IMR-90 (cell line): ENCODE measurements at regions not wholly inside any gene's neighbourhood (a gene's known extent, or its start where the extent isn't known, plus 50 kb on each side); places are given as distances from the start of the nearest gene placed in this dataset.

ENCODE experiments used
- ATAC-seq: fragments of 200-7000 bp; cut with Tn5 transposase; 2 replicates; pipeline ENCODE4 v1.9.1; 2020; ENCODE audit warnings: low read depth, mild to moderate bottlenecking, moderate library complexity
- BruUV-seq: library from RNA; stranded (reverse); fragments of 400-500 nt; replicated peaks from 2 replicates; lab custom pipeline; 2021; lab: Mats Ljungman, UMichigan
- CTCF ChIA-PET: fragments of 300-600 bp; formaldehyde crosslinking; extraction: SDS; loops from one replicate; lab custom pipeline; 2021; ENCODE audit warnings: antibody characterized with exemption; lab: Yijun Ruan, JAX
- POLR2A ChIA-PET: fragments of 300-600 bp; sonication (Branson Sonifier 250); formaldehyde crosslinking; loops from one replicate; lab custom pipeline; 2022; ENCODE audit warnings: antibody characterized with exemption; ENCODE audit not compliant: unreplicated experiment; lab: Charles Lee
- DNase-seq: peaks from one replicate; pipeline ENCODE4 v3.0.0; 2013
- H2AFZ ChIP-seq: replicated peaks from 2 replicates; pipeline ENCODE3; 2013; ENCODE audit warnings: low read length, mild to moderate bottlenecking; ENCODE audit not compliant: poor library complexity
- H2AK5ac ChIP-seq: 2 replicates; pipeline ENCODE4 v1.6.1; 2013; ENCODE audit warnings: low read depth, low read length, inconsistent platforms
- H2AK9ac ChIP-seq: replicated peaks from 2 replicates; pipeline ENCODE3; 2013; ENCODE audit warnings: mild to moderate bottlenecking, low read depth, low read length, moderate library complexity; ENCODE audit not compliant: poor library complexity
- H2BK120ac ChIP-seq: 2 replicates; pipeline ENCODE4 v1.6.1; 2013; ENCODE audit warnings: low read depth, low read length, inconsistent platforms
- H2BK15ac ChIP-seq: 3 replicates; pipeline ENCODE4 v1.6.1; 2013; ENCODE audit warnings: low read depth, low read length, inconsistent platforms
- H2BK20ac ChIP-seq: 2 replicates; pipeline ENCODE4 v1.6.1; 2013; ENCODE audit warnings: low read depth, mild to moderate bottlenecking, inconsistent platforms, low read length, moderate library complexity
- H2BK5ac ChIP-seq: 2 replicates; pipeline ENCODE4 v1.6.1; 2013; ENCODE audit warnings: mild to moderate bottlenecking, low read depth, low read length, inconsistent platforms; ENCODE audit not compliant: poor library complexity, severe bottlenecking
- H3K14ac ChIP-seq: replicated peaks from 2 replicates; pipeline ENCODE4 v1.6.1; 2013; ENCODE audit warnings: low read depth, low read length, inconsistent platforms
- H3K18ac ChIP-seq: 2 replicates; pipeline ENCODE4 v1.6.1; 2013; ENCODE audit warnings: low read depth, low read length, control low read depth
- H3K23ac ChIP-seq: 2 replicates; pipeline ENCODE4 v1.6.1; 2013; ENCODE audit warnings: low read depth, low read length, inconsistent platforms
- H3K27ac ChIP-seq: 2 replicates; pipeline ENCODE4 v1.5.1; 2013; ENCODE audit warnings: mild to moderate bottlenecking, control low read depth, low read length; ENCODE audit not compliant: insufficient read depth
- H3K27me3 ChIP-seq: 2 replicates; pipeline ENCODE4 v1.6.1; 2013; ENCODE audit warnings: low read length; ENCODE audit not compliant: control insufficient read depth, insufficient read depth
- H3K36me3 ChIP-seq: 2 replicates; pipeline ENCODE4 v1.6.1; 2013; ENCODE audit warnings: low read length, mixed read lengths; ENCODE audit not compliant: control insufficient read depth, insufficient read depth
- H3K4ac ChIP-seq: 2 replicates; pipeline ENCODE4 v1.6.1; 2013; ENCODE audit warnings: low read depth, low read length, inconsistent platforms
- H3K4me1 ChIP-seq: 2 replicates; pipeline ENCODE4 v1.6.1; 2013; ENCODE audit warnings: low read length, mixed read lengths; ENCODE audit not compliant: control insufficient read depth, insufficient read depth
- H3K4me2 ChIP-seq: 2 replicates; pipeline ENCODE4 v1.6.1; 2013; ENCODE audit warnings: low read depth, mild to moderate bottlenecking, control low read depth, low read length, moderate library complexity
- H3K4me3 ChIP-seq: 2 replicates; pipeline ENCODE4 v1.5.1; 2013; ENCODE audit warnings: low read depth, mild to moderate bottlenecking, control low read depth, low read length, moderate library complexity; ENCODE audit not compliant: insufficient read depth
- H3K56ac ChIP-seq: 2 replicates; pipeline ENCODE4 v1.6.1; 2013; ENCODE audit warnings: low read length, inconsistent platforms; ENCODE audit not compliant: insufficient read depth; ENCODE audit errors: extremely low read depth
- H3K79me1 ChIP-seq, 2 experiments: 2 replicates each; pipeline ENCODE4 v1.6.1; 2013; ENCODE audit warnings: low read length in 2 of 2, inconsistent platforms in 1 of 2, low read depth in 1 of 2
- H3K9ac ChIP-seq: 2 replicates; pipeline ENCODE4 v1.6.1; 2013; ENCODE audit warnings: low read depth, low read length, control low read depth
- H3K9me1 ChIP-seq: 2 replicates; pipeline ENCODE4 v1.6.1; 2013; ENCODE audit warnings: low read length, inconsistent platforms; ENCODE audit not compliant: insufficient read depth
- H3K9me3 ChIP-seq: 2 replicates; pipeline ENCODE4 v1.6.1; 2013; ENCODE audit warnings: low read length; ENCODE audit not compliant: control insufficient read depth, insufficient read depth
- H4K20me1 ChIP-seq: 2 replicates; pipeline ENCODE4 v1.6.1; 2013; ENCODE audit warnings: low read length, inconsistent platforms; ENCODE audit not compliant: insufficient read depth
- H4K5ac ChIP-seq: 2 replicates; pipeline ENCODE4 v1.6.1; 2013; ENCODE audit warnings: mild to moderate bottlenecking, low read depth, low read length, control low read depth
- H4K8ac ChIP-seq, 2 experiments: 2 replicates each; pipeline ENCODE4 v1.6.1; 2013; ENCODE audit warnings: low read depth in 2 of 2, low read length in 2 of 2, control low read depth in 1 of 2, inconsistent platforms in 1 of 2
- H4K91ac ChIP-seq: 2 replicates; pipeline ENCODE4 v1.6.1; 2013; ENCODE audit warnings: low read depth, low read length, inconsistent platforms; ENCODE audit not compliant: insufficient read depth
- CHD1 ChIP-seq: IDR thresholded peaks from 2 replicates; pipeline ENCODE4 v1.6.1; 2012; ENCODE audit warnings: low read depth, low read length, improper control_type of control experiment
- FOS ChIP-seq: fragments of 150-350 bp; IDR thresholded peaks from 2 replicates; pipeline ENCODE4 v1.6.1; 2016; ENCODE audit warnings: low read depth, low read length
- MAZ ChIP-seq: IDR thresholded peaks from 2 replicates; pipeline ENCODE4 v1.6.1; 2012; ENCODE audit warnings: low read depth, mild to moderate bottlenecking, low read length, improper control_type of control experiment, moderate library complexity, borderline replicate concordance
- MXI1 ChIP-seq: IDR thresholded peaks from 2 replicates; pipeline ENCODE4 v1.6.1; 2012; ENCODE audit warnings: low read depth, mild to moderate bottlenecking, low read length, moderate library complexity, borderline replicate concordance
- NFE2L2 ChIP-seq: fragments of 150-350 bp; IDR thresholded peaks from 2 replicates; pipeline ENCODE4 v1.6.1; 2016; ENCODE audit warnings: low read depth, mild to moderate bottlenecking, low read length
- dilution Hi-C: fragments of 300-500 bp; cut with HindIII; formaldehyde crosslinking; loops from one replicate; pipeline ENCODE4 v1.14.3; 2018; ENCODE audit warnings: low sequenced_read_pairs; ENCODE audit not compliant: unreplicated experiment
- in situ Hi-C: fragments of 300-500 bp; cut with MboI; formaldehyde crosslinking; loops from 3 replicates; pipeline ENCODE4 v1.14.3; 2019; ENCODE audit warnings: low sequenced_read_pairs, inconsistent platforms, mixed read lengths
- intact Hi-C: fragments of 100-400 bp; cut with micrococcal nuclease; formaldehyde crosslinking; loops from 2 replicates; pipeline ENCODE4 v1.10.0; 2022
- TF ChIP-seq, protein P1 (sequence below): conservative IDR thresholded peaks from 2 replicates; pipeline ENCODE4 v1.5.1; 2012; ENCODE audit warnings: mild to moderate bottlenecking, low read depth, low read length, improper control_type of control experiment

DNA sequence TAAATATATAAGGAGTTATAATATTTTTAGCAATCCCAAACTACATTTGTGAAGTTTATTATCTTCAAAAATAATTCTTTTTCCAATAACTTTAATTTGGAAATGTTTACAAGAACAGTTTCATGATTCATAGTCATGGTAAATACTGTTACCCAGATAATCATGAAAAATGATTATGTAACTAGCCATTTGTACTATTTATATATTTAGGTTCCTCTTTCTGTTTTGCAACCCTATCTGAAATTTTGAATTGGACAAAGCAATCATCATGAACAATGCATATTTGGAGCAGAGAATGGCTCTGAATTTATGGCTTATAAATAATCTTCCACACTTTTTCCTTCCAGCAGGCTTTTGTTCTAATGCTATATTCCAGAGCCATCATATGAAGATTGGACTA, 499.7 kb downstream of the SLCO4C1 start:
- Histone ChIP-seq H3K18ac (no peak overlapping the region), H3K9me3 (0 out of 2 replicates have a peak, but pooled peaks cover 3% of the 10 kb centered on the region), H3K14ac (no peak overlapping the region), H4K91ac (no peak overlapping the region), H3K4ac (no peak overlapping the region), H2BK5ac (no peak overlapping the region), H3K27ac (no peak overlapping the region), H3K9ac (no peak overlapping the region), H2AK9ac (no peak overlapping the region), H3K79me1 (no peaks in the 10 kb centered on the region), H3K9me1 (no peaks in the 10 kb centered on the region), H3K4me3 (no peak overlapping the region), H3K23ac (no peak overlapping the region), H4K5ac (no peak overlapping the region), H2BK20ac (no peak overlapping the region), H3K4me1 (no peaks in the 10 kb centered on the region), H2BK120ac (no peak overlapping the region), H2AFZ (no peak overlapping the region), H3K36me3 (no peaks in the 10 kb centered on the region), H3K56ac (no peak overlapping the region), H3K4me2 (no peak overlapping the region), H4K20me1 (no peaks in the 10 kb centered on the region), H3K27me3 (no peaks in the 10 kb centered on the region), H4K8ac (no peak overlapping the region), H2BK15ac (no peak overlapping the region), H2AK5ac (no peak overlapping the region)
- ChIA-PET POLR2A (no interaction called here), CTCF (no interaction called here)
- no peak for ATAC-seq
- in situ Hi-C loops (no loop called here), dilution Hi-C loops (no loop called here), intact Hi-C loops (no loop called here)
- no peak for DNase-seq
- TF ChIP-seq CHD1 (no peak), FOS (no peak), NFE2L2 (no peak), MAZ (no peak), MXI1 (no peak)
- TF ChIP-seq, protein P1, sequence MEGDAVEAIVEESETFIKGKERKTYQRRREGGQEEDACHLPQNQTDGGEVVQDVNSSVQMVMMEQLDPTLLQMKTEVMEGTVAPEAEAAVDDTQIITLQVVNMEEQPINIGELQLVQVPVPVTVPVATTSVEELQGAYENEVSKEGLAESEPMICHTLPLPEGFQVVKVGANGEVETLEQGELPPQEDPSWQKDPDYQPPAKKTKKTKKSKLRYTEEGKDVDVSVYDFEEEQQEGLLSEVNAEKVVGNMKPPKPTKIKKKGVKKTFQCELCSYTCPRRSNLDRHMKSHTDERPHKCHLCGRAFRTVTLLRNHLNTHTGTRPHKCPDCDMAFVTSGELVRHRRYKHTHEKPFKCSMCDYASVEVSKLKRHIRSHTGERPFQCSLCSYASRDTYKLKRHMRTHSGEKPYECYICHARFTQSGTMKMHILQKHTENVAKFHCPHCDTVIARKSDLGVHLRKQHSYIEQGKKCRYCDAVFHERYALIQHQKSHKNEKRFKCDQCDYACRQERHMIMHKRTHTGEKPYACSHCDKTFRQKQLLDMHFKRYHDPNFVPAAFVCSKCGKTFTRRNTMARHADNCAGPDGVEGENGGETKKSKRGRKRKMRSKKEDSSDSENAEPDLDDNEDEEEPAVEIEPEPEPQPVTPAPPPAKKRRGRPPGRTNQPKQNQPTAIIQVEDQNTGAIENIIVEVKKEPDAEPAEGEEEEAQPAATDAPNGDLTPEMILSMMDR: no peak
- BruUV-seq: no TSS peak
